NCI-H526 treated with DMSO at 0.1 percent for 48 hours (cell line): ENCODE measurements at regions not wholly inside any gene's neighbourhood (a gene's known extent, or its start where the extent isn't known, plus 50 kb on each side); places are given as distances from the start of the nearest gene placed in this dataset.

Experiments
- DNase-seq: peaks from one replicate; lab custom pipeline; 2025; lab: John Stamatoyannopoulos, UW

GRCh38 chr5:57559110-57559635 is 76.6 kb upstream of the ACTBL2 start:
- DNase-seq = no peak

GRCh38 chr5:57552033-57552432 is 69.4 kb upstream of the ACTBL2 start:
- DNase-seq = no peak

GRCh38 chr5:57551251-57551650 is 68.6 kb upstream of the ACTBL2 start:
- no peak for DNase-seq

GRCh38 chr5:57550132-57550531 is 67.5 kb upstream of the ACTBL2 start:
- DNase-seq = no peak

- DNase-seq = no peak
Observed at GRCh38 chr5:57549566-57549965, 67.0 kb upstream of the ACTBL2 start.

- no peak for DNase-seq
Observed at GRCh38 chr5:57540823-57541222, 58.2 kb upstream of the ACTBL2 start.

- no peak for DNase-seq
Observed at GRCh38 chr5:57539281-57539701, 56.7 kb upstream of the ACTBL2 start.

GRCh38 chr5:57538341-57538955 is 55.8 kb upstream of the ACTBL2 start:
- no peak for DNase-seq

GRCh38 chr5:57537811-57538210 is 55.2 kb upstream of the ACTBL2 start:
- DNase-seq = no peak

GRCh38 chr5:57532513-57533497 is 50.2 kb upstream of the ACTBL2 start:
- no peak for DNase-seq
